B cell (primary cell): ENCODE measurements at regions not wholly inside any gene's neighbourhood (a gene's known extent, or its start where the extent isn't known, plus 50 kb on each side); places are given as distances from the start of the nearest gene placed in this dataset.

Experiments used
- ATAC-seq: fragments of 200-7000 bp; cut with Tn5 transposase; one replicate; pipeline ENCODE4 v1.10.0; 2021; ENCODE audit warnings: low read depth, mild to moderate bottlenecking, moderate number of reproducible peaks, moderate library complexity
- CTCF ChIA-PET: fragments of 350-600 bp; sonication (Branson Sonifier 250); formaldehyde crosslinking; loops from one replicate; lab custom pipeline; 2021; ENCODE audit warnings: antibody characterized with exemption, inconsistent platforms; lab: Charles Lee
- POLR2A ChIA-PET: fragments of 350-600 bp; sonication (Branson Sonifier 250); formaldehyde crosslinking; loops from one replicate; lab custom pipeline; 2021; ENCODE audit warnings: antibody characterized with exemption; lab: Charles Lee
- DNase-seq: peaks from one replicate; pipeline ENCODE4 v3.0.0; 2013
- H2AFZ ChIP-seq: 2 replicates; pipeline ENCODE4 v1.6.1; 2012; ENCODE audit warnings: mild to moderate bottlenecking, low read depth, low read length; ENCODE audit not compliant: insufficient read depth, poor library complexity, severe bottlenecking
- H3K27ac ChIP-seq, 2 donors: 1 replicate in 1 of 2; 2 replicates in 1 of 2; pipeline ENCODE4 v1.5.1; 2012 to 2013; ENCODE audit warnings: low read length in 2 of 2, mild to moderate bottlenecking in 2 of 2, moderate library complexity in 1 of 2
- H3K27me3 ChIP-seq, 4 experiments: fragments of 200-600 bp in 1 of 4; sonication (generic) in 1 of 4; replicated peaks in 1 of 4; 1 replicate in 2 of 4; 2 replicates in 2 of 4; pipeline versions ENCODE4 v1.6.1 to v1.7.0; 2013 to 2016; ENCODE audit warnings: low read length in 3 of 4, mild to moderate bottlenecking in 2 of 4, mixed read lengths in 1 of 4, moderate library complexity in 1 of 4; ENCODE audit not compliant: insufficient read depth in 4 of 4, control insufficient read depth in 3 of 4; ENCODE audit errors: control extremely low read depth in 1 of 4
- H3K36me3 ChIP-seq, 2 experiments: replicated peaks in 1 of 2; 1 replicate in 1 of 2; 2 replicates in 1 of 2; pipeline versions ENCODE4 v1.6.1 to v1.7.1; 2013; ENCODE audit warnings: low read length in 1 of 2; ENCODE audit not compliant: insufficient read depth in 2 of 2, control insufficient read depth in 1 of 2; ENCODE audit errors: control extremely low read depth in 1 of 2, extremely low read depth in 1 of 2
- H3K4me1 ChIP-seq, 2 donors: fragments of 200-600 bp in 1 of 2; sonication (generic) in 1 of 2; 1 replicate in 1 of 2; 2 replicates in 1 of 2; pipeline versions ENCODE4 v1.5.1 to v1.6.1; 2013 to 2017; ENCODE audit warnings: low read length in 2 of 2; ENCODE audit not compliant: control insufficient read depth in 2 of 2, insufficient read depth in 2 of 2
- H3K4me2 ChIP-seq: replicated peaks from 2 replicates; pipeline ENCODE3; 2012; ENCODE audit warnings: mild to moderate bottlenecking, low read depth, low read length; ENCODE audit not compliant: poor library complexity, severe bottlenecking
- H3K4me3 ChIP-seq, 5 experiments: fragments of 200-600 bp in 1 of 5; sonication (generic) in 1 of 5; 1 replicate in 3 of 5; 2 replicates in 2 of 5; pipeline versions ENCODE4 v1.5.1 to v1.7.0; 2011 to 2016; ENCODE audit warnings: low read length in 4 of 5, mild to moderate bottlenecking in 4 of 5, low read depth in 2 of 5, control low read depth in 1 of 5, moderate library complexity in 1 of 5; ENCODE audit not compliant: insufficient read depth in 1 of 5; ENCODE audit errors: control extremely low read depth in 1 of 5, extremely low read depth in 1 of 5
- H3K79me2 ChIP-seq: fragments of 200-600 bp; sonication (generic); one replicate; pipeline ENCODE4 v1.6.0; 2016; ENCODE audit warnings: low read length; ENCODE audit not compliant: control insufficient read depth, insufficient read depth
- H3K9ac ChIP-seq: fragments of 200-600 bp; sonication (generic); 2 replicates; pipeline ENCODE4 v1.6.1; 2017; ENCODE audit warnings: mild to moderate bottlenecking, low read length, moderate library complexity
- H3K9me3 ChIP-seq, 3 donors: one replicate each; pipeline versions ENCODE4 v1.6.1 to v1.7.1; 2013; ENCODE audit warnings: low read length in 2 of 3; ENCODE audit not compliant: control insufficient read depth in 2 of 3, insufficient read depth in 1 of 3; ENCODE audit errors: control extremely low read depth in 1 of 3
- H4K20me1 ChIP-seq: 2 replicates; pipeline ENCODE4 v1.6.0; 2012; ENCODE audit warnings: mild to moderate bottlenecking, low read length; ENCODE audit not compliant: insufficient read depth, control insufficient read depth, poor library complexity, severe bottlenecking
- H3K27ac Mint-ChIP-seq: one replicate; pipeline ENCODE4 v1.8.0; 2021; ENCODE audit warnings: mixed read lengths
- H3K27me3 Mint-ChIP-seq: one replicate; pipeline ENCODE4 v1.8.0; 2021; ENCODE audit warnings: mixed read lengths
- H3K4me1 Mint-ChIP-seq: one replicate; pipeline ENCODE4 v1.8.0; 2021; ENCODE audit warnings: mixed read lengths
- H3K4me3 Mint-ChIP-seq: one replicate; pipeline ENCODE4 v1.8.0; 2021; ENCODE audit warnings: mixed read lengths
- H3K9me3 Mint-ChIP-seq: one replicate; pipeline ENCODE4 v1.8.0; 2022; ENCODE audit warnings: mixed read lengths; ENCODE audit not compliant: insufficient read depth
- CTCF ChIP-seq: fragments of 200-600 bp; IDR thresholded peaks from one replicate; pipeline ENCODE4 v1.8.0; 2022; ENCODE audit warnings: antibody characterized with exemption, mild to moderate bottlenecking
- EZH2 ChIP-seq: IDR thresholded peaks from 2 replicates; pipeline ENCODE4 v1.6.1; 2012; ENCODE audit warnings: borderline replicate concordance, low read depth, mild to moderate bottlenecking, moderate library complexity, low read length; ENCODE audit not compliant: insufficient read depth, poor library complexity, severe bottlenecking
- WGBS: methylation state at CpG from one replicate; pipeline ENCODE4 v1.1.5; 2013; ENCODE audit warnings: missing lambda C conversion rate; ENCODE audit not compliant: insufficient coverage; 5-methylcytosine and 5-hydroxymethylcytosine counted together
- intact Hi-C: fragments of 100-400 bp; cut with micrococcal nuclease; formaldehyde crosslinking; loops from one replicate; pipeline ENCODE4 v1.10.0; 2022

GRCh38 chr14:97290065-97290464, 492.9 kb downstream of the VRK1 start:
- no peak overlapping the region for H2AFZ ChIP-seq
- no peak overlapping the region for H3K4me3 ChIP-seq
- H3K9ac ChIP-seq: no peak overlapping the region
- H3K36me3 ChIP-seq: no peaks in the 10 kb centered on the region
- TF ChIP-seq EZH2 (no peak), CTCF (no peak)
- intact Hi-C loops: no loop called here
- ChIA-PET POLR2A (no interaction called here), CTCF (no interaction called here)
- no peaks in the 10 kb centered on the region for H3K9me3 ChIP-seq
- no peak overlapping the region for H3K27ac ChIP-seq
- no peaks in the 10 kb centered on the region for H3K9me3 Mint-ChIP-seq
- H3K4me3 Mint-ChIP-seq: no peak overlapping the region
- H3K4me1 ChIP-seq: no peaks in the 10 kb centered on the region
- H3K27me3 ChIP-seq: peaks cover 0 to 2% (median 0%) of the 10 kb centered on the region in 4 experiments
- H3K27ac Mint-ChIP-seq: no peak overlapping the region
- 86% methylated on average over 1 of the region's 4 CpGs for WGBS
- H4K20me1 ChIP-seq: no peaks in the 10 kb centered on the region
- H3K27me3 Mint-ChIP-seq: peaks cover 4% of the 10 kb centered on the region
- no peaks in the 10 kb centered on the region for H3K79me2 ChIP-seq
- no peaks in the 10 kb centered on the region for H3K4me1 Mint-ChIP-seq
- ATAC-seq (no peak), DNase-seq (no peak)
- H3K4me2 ChIP-seq: no peak overlapping the region

- H3K9ac ChIP-seq: no peak overlapping the region
- WGBS: 11% methylated on average over 1 of the region's 3 CpGs
- ChIA-PET POLR2A (no interaction called here), CTCF (no interaction called here)
- no peaks in the 10 kb centered on the region for H4K20me1 ChIP-seq
- Mint-ChIP-seq H3K4me1 (no peaks in the 10 kb centered on the region), H3K9me3 (no peaks in the 10 kb centered on the region), H3K27me3 (peaks cover 4% of the 10 kb centered on the region), H3K27ac (no peak overlapping the region), H3K4me3 (no peak overlapping the region)
- no peak for DNase-seq
- no peak overlapping the region for H3K27ac ChIP-seq
- H3K9me3 ChIP-seq: no peaks in the 10 kb centered on the region
- no peaks in the 10 kb centered on the region for H3K36me3 ChIP-seq
- no peak overlapping the region for H3K4me2 ChIP-seq
- H3K79me2 ChIP-seq: no peaks in the 10 kb centered on the region
- no peak for TF ChIP-seq CTCF
- no peak for TF ChIP-seq EZH2
- ATAC-seq: no peak
- H3K27me3 ChIP-seq: peaks cover 0 to 2% (median 0%) of the 10 kb centered on the region in 4 experiments
- intact Hi-C loops: no loop called here
- no peaks in the 10 kb centered on the region for H3K4me1 ChIP-seq
- no peak overlapping the region for H2AFZ ChIP-seq
- no peak overlapping the region for H3K4me3 ChIP-seq
Observed at GRCh38 chr14:97290977-97291376, 493.8 kb downstream of the VRK1 start.
